GM12878 (cell line): ENCODE measurements at regions not wholly inside any gene's neighbourhood (a gene's known extent, or its start where the extent isn't known, plus 50 kb on each side); places are given as distances from the start of the nearest gene placed in this dataset.

ENCODE experiments used
- ATAC-seq: fragments of 200-7000 bp; cut with Tn5 transposase; 3 replicates; pipeline ENCODE4 v1.9.1; 2020; ENCODE audit warnings: mild to moderate bottlenecking, moderate library complexity
- BruUV-seq: library from RNA; stranded (reverse); fragments of 400-500 nt; replicated peaks from 2 replicates; lab custom pipeline; 2021; lab: Mats Ljungman, UMichigan
- CTCF ChIA-PET: fragments of 300-600 bp; sonication (Branson Sonifier 250); formaldehyde crosslinking; extraction: SDS; loops from one replicate; lab custom pipeline; 2021; ENCODE audit warnings: inconsistent platforms; lab: Yijun Ruan, JAX
- POLR2A ChIA-PET: fragments of 350-600 bp; formaldehyde crosslinking; extraction: SDS; loops from one replicate; lab custom pipeline; 2021; ENCODE audit warnings: inconsistent platforms; lab: Charles Lee
- RAD21 ChIA-PET: fragments of 300-600 bp; sonication (Branson Sonifier 250); formaldehyde crosslinking; loops from one replicate; lab custom pipeline; 2023; ENCODE audit warnings: antibody characterized with exemption; ENCODE audit not compliant: unreplicated experiment; lab: Charles Lee
- SMC1A ChIA-PET: fragments of 300-600 bp; sonication (Branson Sonifier 250); formaldehyde crosslinking; loops from one replicate; lab custom pipeline; 2023; ENCODE audit not compliant: unreplicated experiment, uncharacterized antibody; lab: Charles Lee
- DNase-seq: peaks from one replicate; pipeline ENCODE4 v3.0.0-alpha.2; 2011; ENCODE audit warnings: low read depth, low spot score
- FAIRE-seq: peaks from 3 replicates; lab custom pipeline; 2011; peaks lifted over from hg19 to GRCh38; lab: Jason Lieb, UNC
- H2AFZ ChIP-seq: 2 replicates; pipeline ENCODE4 v1.6.0; 2011; ENCODE audit warnings: low read depth, low read length, control low read depth; ENCODE audit not compliant: control insufficient read depth
- H3K27ac ChIP-seq: 2 replicates; pipeline ENCODE4 v1.5.1; 2011; ENCODE audit warnings: control low read depth; ENCODE audit not compliant: control insufficient read depth, insufficient read depth
- H3K27me3 ChIP-seq, 2 experiments: replicated peaks in 1 of 2; 2 replicates each; pipeline versions ENCODE4 v1.6.0 to v1.6.1; 2011; ENCODE audit warnings: low read length in 1 of 2; ENCODE audit not compliant: control insufficient read depth in 2 of 2, insufficient read depth in 2 of 2
- H3K36me3 ChIP-seq, 2 experiments: 2 replicates each; pipeline ENCODE4 v1.5.1; 2011; ENCODE audit warnings: low read length in 1 of 2; ENCODE audit not compliant: control insufficient read depth in 2 of 2, insufficient read depth in 2 of 2
- H3K4me1 ChIP-seq: 2 replicates; pipeline ENCODE4 v1.6.1; 2011; ENCODE audit warnings: mild to moderate bottlenecking, low read length, moderate library complexity, mixed read lengths; ENCODE audit not compliant: control insufficient read depth, insufficient read depth
- H3K4me2 ChIP-seq: 2 replicates; pipeline ENCODE4 v1.6.0; 2011; ENCODE audit warnings: control low read depth; ENCODE audit not compliant: control insufficient read depth, insufficient read depth
- H3K4me3 ChIP-seq: fragments of 200-600 bp; sonication (generic); 2 replicates; pipeline ENCODE4 v1.5.1; 2016
- H3K79me2 ChIP-seq: 2 replicates; pipeline ENCODE4 v1.6.0; 2011; ENCODE audit warnings: low read length; ENCODE audit not compliant: control insufficient read depth, insufficient read depth
- H3K9ac ChIP-seq: 2 replicates; pipeline ENCODE4 v1.8.0; 2011; ENCODE audit warnings: low read length, control low read depth, mixed read lengths; ENCODE audit not compliant: control insufficient read depth, insufficient read depth
- H3K9me3 ChIP-seq: replicated peaks from 3 replicates; pipeline ENCODE4 v1.5.1; 2011; ENCODE audit warnings: mild to moderate bottlenecking, low read length; ENCODE audit not compliant: control insufficient read depth, insufficient read depth
- H4K20me1 ChIP-seq: 2 replicates; pipeline ENCODE4 v1.6.0; 2011; ENCODE audit not compliant: control insufficient read depth, insufficient read depth
- ASH2L ChIP-seq: fragments of 300-600, 200-600 bp; sonication (generic); IDR thresholded peaks from 2 replicates; pipeline ENCODE4 v1.6.1; 2017; ENCODE audit warnings: low read depth, mild to moderate bottlenecking, borderline replicate concordance
- BRCA1 ChIP-seq: IDR thresholded peaks from 2 replicates; pipeline ENCODE4 v1.6.1; 2011; ENCODE audit warnings: low read depth, low read length, improper control_type of control experiment
- CEBPB ChIP-seq, 2 experiments: fragments of 150-350 bp in 1 of 2; IDR thresholded peaks; 2 replicates each; pipeline ENCODE4 v1.6.1; 2012 to 2014; ENCODE audit warnings: low read depth in 2 of 2, low read length in 2 of 2, borderline replicate concordance in 1 of 2, inconsistent platforms in 1 of 2
- CEBPZ ChIP-seq: fragments of 150-350 bp; IDR thresholded peaks from 2 replicates; pipeline ENCODE4 v1.6.1; 2016; ENCODE audit warnings: low read depth, low read length
- EED ChIP-seq: sonication (generic); IDR thresholded peaks from 2 replicates; pipeline ENCODE4 v1.6.1; 2016; ENCODE audit warnings: antibody characterized with exemption, low read depth
- GATAD2B ChIP-seq: fragments of 450-650 bp; conservative IDR thresholded peaks from 2 replicates; pipeline ENCODE4 v1.6.1; 2017; ENCODE audit warnings: low read depth, mild to moderate bottlenecking, moderate library complexity
- KDM1A ChIP-seq: fragments of 200-600 bp; sonication (generic); IDR thresholded peaks from 2 replicates; pipeline ENCODE4 v1.6.1; 2016; ENCODE audit warnings: borderline replicate concordance
- NR2C1 ChIP-seq: fragments of 450-650 bp; IDR thresholded peaks from 2 replicates; pipeline ENCODE4 v1.6.1; 2017; ENCODE audit warnings: antibody characterized with exemption, mild to moderate bottlenecking, moderate library complexity
- NRF1 ChIP-seq: conservative IDR thresholded peaks from 2 replicates; pipeline ENCODE4 v1.6.1; 2011; ENCODE audit warnings: mild to moderate bottlenecking, low read depth, low read length, improper control_type of control experiment
- POLR2AphosphoS5 ChIP-seq: IDR thresholded peaks from 2 replicates; pipeline ENCODE4 v1.6.1; 2011; ENCODE audit warnings: mild to moderate bottlenecking, low read length, inconsistent platforms
- RELA ChIP-seq: fragments of 450-650 bp; IDR thresholded peaks from 2 replicates; pipeline ENCODE4 v1.8.0; 2014; ENCODE audit warnings: borderline replicate concordance; ENCODE audit not compliant: partially characterized antibody
- RFX5 ChIP-seq: IDR thresholded peaks from 2 replicates; pipeline ENCODE4 v1.6.1; 2011; ENCODE audit warnings: low read depth, low read length, improper control_type of control experiment
- SIN3A ChIP-seq: IDR thresholded peaks from 2 replicates; pipeline ENCODE4 v1.6.1; 2012; ENCODE audit warnings: low read depth, low read length, improper control_type of control experiment
- STAT3 ChIP-seq: IDR thresholded peaks from 2 replicates; pipeline ENCODE4 v1.6.1; 2011; ENCODE audit warnings: low read depth, low read length, improper control_type of control experiment
- USF1 ChIP-seq: IDR thresholded peaks from 2 replicates; pipeline ENCODE4 v1.6.1; 2011; ENCODE audit warnings: borderline replicate concordance, low read depth, mild to moderate bottlenecking, moderate library complexity, mixed read lengths, low read length; ENCODE audit not compliant: insufficient read depth; ENCODE audit errors: extremely low read length
- ZNF217 ChIP-seq: fragments of 450-650 bp; IDR thresholded peaks from 2 replicates; pipeline ENCODE4 v1.6.1; 2017; ENCODE audit warnings: antibody characterized with exemption, mild to moderate bottlenecking
- ZNF24 ChIP-seq: fragments of 450-650 bp; IDR thresholded peaks from 2 replicates; pipeline ENCODE4 v1.6.1; 2017; ENCODE audit warnings: antibody characterized with exemption, mild to moderate bottlenecking
- WGBS: methylation state at CpG from one replicate; pipeline ENCODE4 v1.1.6; 2016; ENCODE audit warnings: low lambda C conversion rate; ENCODE audit not compliant: insufficient replicate concordance, insufficient coverage; ENCODE audit errors: missing lambda C conversion rate; 5-methylcytosine and 5-hydroxymethylcytosine counted together
- in situ Hi-C: fragments of 300-500 bp; cut with MboI; formaldehyde crosslinking; loops from 9 replicates; pipeline ENCODE4 v1.14.3; 2018; ENCODE audit warnings: mixed read lengths
- intact Hi-C: fragments of 100-400 bp; cut with micrococcal nuclease; formaldehyde crosslinking; loops from one replicate; pipeline ENCODE4 v1.14.2; 2022; ENCODE audit not compliant: unreplicated experiment
- TF ChIP-seq, protein P1 (sequence below): fragments of 450-650 bp; IDR thresholded peaks from 2 replicates; pipeline ENCODE4 v1.6.1; 2017; ENCODE audit warnings: mild to moderate bottlenecking

- no peak for TF ChIP-seq NRF1
- TF ChIP-seq EED: no peak
- TF ChIP-seq ASH2L: no peak
- TF ChIP-seq, protein P1, sequence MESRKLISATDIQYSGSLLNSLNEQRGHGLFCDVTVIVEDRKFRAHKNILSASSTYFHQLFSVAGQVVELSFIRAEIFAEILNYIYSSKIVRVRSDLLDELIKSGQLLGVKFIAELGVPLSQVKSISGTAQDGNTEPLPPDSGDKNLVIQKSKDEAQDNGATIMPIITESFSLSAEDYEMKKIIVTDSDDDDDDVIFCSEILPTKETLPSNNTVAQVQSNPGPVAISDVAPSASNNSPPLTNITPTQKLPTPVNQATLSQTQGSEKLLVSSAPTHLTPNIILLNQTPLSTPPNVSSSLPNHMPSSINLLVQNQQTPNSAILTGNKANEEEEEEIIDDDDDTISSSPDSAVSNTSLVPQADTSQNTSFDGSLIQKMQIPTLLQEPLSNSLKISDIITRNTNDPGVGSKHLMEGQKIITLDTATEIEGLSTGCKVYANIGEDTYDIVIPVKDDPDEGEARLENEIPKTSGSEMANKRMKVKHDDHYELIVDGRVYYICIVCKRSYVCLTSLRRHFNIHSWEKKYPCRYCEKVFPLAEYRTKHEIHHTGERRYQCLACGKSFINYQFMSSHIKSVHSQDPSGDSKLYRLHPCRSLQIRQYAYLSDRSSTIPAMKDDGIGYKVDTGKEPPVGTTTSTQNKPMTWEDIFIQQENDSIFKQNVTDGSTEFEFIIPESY: no peak
- TF ChIP-seq KDM1A: no peak
- TF ChIP-seq USF1: no peak
- no peak for TF ChIP-seq RELA
- TF ChIP-seq STAT3: no peak
- TF ChIP-seq, all 136 proteins: peak for 0
These were observed 1159.6 kb downstream of the CDH18 start (continued) for GRCh38 chr5:18828351-18828750.

- 66% methylated on average over 3 of the region's 3 CpGs for WGBS
- ChIA-PET POLR2A (no interaction called here), SMC1A (no interaction called here), RAD21 (no interaction called here), CTCF (no interaction called here)
- no peak for DNase-seq
- intact Hi-C loops: no loop called here
- H3K4me3 ChIP-seq: no peak overlapping the region
- H4K20me1 ChIP-seq: no peaks in the 10 kb centered on the region
- no peak overlapping the region for H2AFZ ChIP-seq
- ATAC-seq: no peak
- BruUV-seq: no TSS peak
- in situ Hi-C loops: no loop called here
- H3K27me3 ChIP-seq: no peaks in the 10 kb centered on the region
- H3K36me3 ChIP-seq: no peaks in the 10 kb centered on the region
- H3K79me2 ChIP-seq: no peaks in the 10 kb centered on the region
- H3K4me2 ChIP-seq: no peak overlapping the region
- H3K27ac ChIP-seq: no peak overlapping the region
- H3K9me3 ChIP-seq: no peaks in the 10 kb centered on the region
- H3K4me1 ChIP-seq: no peaks in the 10 kb centered on the region
- no peak for FAIRE-seq
- H3K9ac ChIP-seq: no peak overlapping the region
- no peak for TF ChIP-seq RFX5
- no peak for TF ChIP-seq ZNF24
- TF ChIP-seq CEBPZ: no peak
- no peak for TF ChIP-seq GATAD2B
- TF ChIP-seq ZNF217: no peak
- no peak for TF ChIP-seq BRCA1
- no peak for TF ChIP-seq POLR2AphosphoS5
- no peak for TF ChIP-seq CEBPB (IDR thresholded peaks at IDR 0.05; ENCODE audit: borderline replicate concordance in 1 of 2, low read depth in 2 of 2, low read length in 2 of 2)
- no peak for TF ChIP-seq NR2C1
- TF ChIP-seq SIN3A: no peak
These were observed 1158.5 kb downstream of the CDH18 start for GRCh38 chr5:18829539-18829938.
